Keratinocyte (primary cell): ENCODE measurements at regions not wholly inside any gene's neighbourhood (a gene's known extent, or its start where the extent isn't known, plus 50 kb on each side); places are given as distances from the start of the nearest gene placed in this dataset.

Experiments used
- DNase-seq: peaks from one replicate; pipeline ENCODE4 v3.0.0-alpha.2; 2011; ENCODE audit warnings: low read depth, missing footprints, low spot score
- FAIRE-seq: peaks from 2 replicates; lab custom pipeline; 2011; peaks lifted over from hg19 to GRCh38; lab: Jason Lieb, UNC
- H2AFZ ChIP-seq: 2 replicates; pipeline ENCODE4 v1.6.0; 2012; ENCODE audit warnings: low read length, control low read depth, inconsistent platforms; ENCODE audit not compliant: control insufficient read depth
- H3K27ac ChIP-seq: 2 replicates; pipeline ENCODE4 v1.5.1; 2011; ENCODE audit warnings: low read length; ENCODE audit not compliant: control insufficient read depth, insufficient read depth
- H3K27me3 ChIP-seq: 3 replicates; pipeline ENCODE4 v1.6.0; 2011; ENCODE audit warnings: low read length; ENCODE audit not compliant: control insufficient read depth, insufficient read depth; ENCODE audit errors: extremely low read depth
- H3K36me3 ChIP-seq, 2 experiments: 2 replicates in 1 of 2; 3 replicates in 1 of 2; pipeline ENCODE4 v1.5.1; 2011; ENCODE audit warnings: low read length in 2 of 2, mild to moderate bottlenecking in 1 of 2; ENCODE audit not compliant: control insufficient read depth in 2 of 2, insufficient read depth in 2 of 2; ENCODE audit errors: extremely low read depth in 1 of 2
- H3K4me1 ChIP-seq: 3 replicates; pipeline ENCODE4 v1.5.1; 2011; ENCODE audit warnings: low read length; ENCODE audit not compliant: control insufficient read depth, insufficient read depth; ENCODE audit errors: extremely low read depth
- H3K4me2 ChIP-seq: 3 replicates; pipeline ENCODE4 v1.6.0; 2011; ENCODE audit warnings: low read depth, low read length; ENCODE audit not compliant: control insufficient read depth, insufficient read depth; ENCODE audit errors: extremely low read depth
- H3K4me3 ChIP-seq, 3 experiments: fragments of 200-600 bp in 1 of 3; sonication (generic) in 1 of 3; 2 replicates in 2 of 3; 3 replicates in 1 of 3; pipeline ENCODE4 v1.5.1; 2011 to 2016; ENCODE audit warnings: low read length in 3 of 3, mild to moderate bottlenecking in 3 of 3, control low read depth in 2 of 3, inconsistent platforms in 1 of 3, low read depth in 1 of 3, mixed read lengths in 1 of 3, mixed run types in 1 of 3, moderate library complexity in 1 of 3; ENCODE audit not compliant: control insufficient read depth in 2 of 3, insufficient read depth in 2 of 3; ENCODE audit errors: extremely low read depth in 1 of 3
- H3K79me2 ChIP-seq: 2 replicates; pipeline ENCODE4 v1.6.0; 2012; ENCODE audit warnings: low read length; ENCODE audit not compliant: control insufficient read depth, insufficient read depth
- H3K9ac ChIP-seq: 3 replicates; pipeline ENCODE4 v1.6.0; 2011; ENCODE audit warnings: low read length; ENCODE audit not compliant: control insufficient read depth, insufficient read depth; ENCODE audit errors: extremely low read depth
- H3K9me1 ChIP-seq: 3 replicates; pipeline ENCODE4 v1.6.0; 2011; ENCODE audit warnings: low read length; ENCODE audit not compliant: control insufficient read depth, insufficient read depth; ENCODE audit errors: extremely low read depth
- H3K9me3 ChIP-seq: 2 replicates; pipeline ENCODE4 v1.5.1; 2012; ENCODE audit warnings: low read depth, low read length; ENCODE audit not compliant: control insufficient read depth
- H4K20me1 ChIP-seq: 3 replicates; pipeline ENCODE4 v1.6.0; 2011; ENCODE audit warnings: low read length; ENCODE audit not compliant: control insufficient read depth, insufficient read depth; ENCODE audit errors: extremely low read depth
- CTCF ChIP-seq, 3 experiments: IDR thresholded peaks in 1 of 3; conservative IDR thresholded peaks in 1 of 3; optimal IDR thresholded peaks in 1 of 3; 2 replicates in 2 of 3; 3 replicates in 1 of 3; pipeline versions ENCODE3 to v1.5.1; 2011; ENCODE audit warnings: low read length in 3 of 3, mild to moderate bottlenecking in 3 of 3, moderate library complexity in 2 of 3, control low read depth in 1 of 3, inconsistent platforms in 1 of 3; ENCODE audit not compliant: insufficient read depth in 2 of 3; ENCODE audit errors: extremely low read depth in 1 of 3
- EZH2 ChIP-seq: IDR thresholded peaks from one replicate; pipeline ENCODE4 v1.6.1; 2012; ENCODE audit warnings: inconsistent platforms, mild to moderate bottlenecking, low read length, moderate library complexity
- dilution Hi-C: fragments of 300-500 bp; cut with MboI; formaldehyde crosslinking; loops from one replicate; pipeline ENCODE4 v1.7.0; 2020; ENCODE audit warnings: low sequenced_read_pairs; ENCODE audit not compliant: extremely low pct_ligation_motif_present

- no peak overlapping the region for H3K27ac ChIP-seq
- H3K36me3 ChIP-seq, result no peaks in the 10 kb centered on the region
- no peak for DNase-seq
- FAIRE-seq, result no peak
- H3K9me3 ChIP-seq, result no peaks in the 10 kb centered on the region
- H3K4me2 ChIP-seq, result no peak overlapping the region
- no peak for TF ChIP-seq EZH2
- no peak for TF ChIP-seq CTCF (optimal IDR thresholded peaks at IDR 0.05 in 1 of 3, IDR thresholded peaks at IDR 0.05 in 1 of 3, conservative IDR thresholded peaks at IDR 0.05 in 1 of 3; ENCODE audit: extremely low read depth in 1 of 3, insufficient read depth in 2 of 3, low read length in 3 of 3)
- no peak overlapping the region for H3K9ac ChIP-seq
- H3K4me3 ChIP-seq, result no peak overlapping the region
- dilution Hi-C loops, result no loop called here
- H3K9me1 ChIP-seq, result no peaks in the 10 kb centered on the region
- no peak overlapping the region for H2AFZ ChIP-seq
- H3K27me3 ChIP-seq, result no peaks in the 10 kb centered on the region
- no peaks in the 10 kb centered on the region for H3K79me2 ChIP-seq
- H4K20me1 ChIP-seq, result no peaks in the 10 kb centered on the region
- H3K4me1 ChIP-seq, result no peaks in the 10 kb centered on the region
Measured at GRCh38 chr3:117417411-117417810, 707.8 kb downstream of the TUSC7 start.

GRCh38 chr3:117427081-117427480 is 717.5 kb downstream of the TUSC7 start:
- Histone ChIP-seq H3K36me3 (no peaks in the 10 kb centered on the region), H3K4me2 (no peak overlapping the region), H3K27me3 (no peaks in the 10 kb centered on the region), H3K27ac (no peak overlapping the region), H3K4me1 (no peaks in the 10 kb centered on the region), H2AFZ (no peak overlapping the region), H3K9ac (no peak overlapping the region), H3K9me3 (no peaks in the 10 kb centered on the region), H4K20me1 (no peaks in the 10 kb centered on the region), H3K79me2 (no peaks in the 10 kb centered on the region), H3K4me3 (no peak overlapping the region), H3K9me1 (no peaks in the 10 kb centered on the region)
- TF ChIP-seq CTCF (optimal IDR thresholded peaks at IDR 0.05 in 1 of 3, IDR thresholded peaks at IDR 0.05 in 1 of 3, conservative IDR thresholded peaks at IDR 0.05 in 1 of 3; ENCODE audit: extremely low read depth in 1 of 3, insufficient read depth in 2 of 3, low read length in 3 of 3), result no peak
- no peak for TF ChIP-seq EZH2
- FAIRE-seq (no peak), DNase-seq (no peak)
- dilution Hi-C loops, result no loop called here
